ENCODE measurements at regions not wholly inside any gene's neighbourhood (a gene's known extent, or its start where the extent isn't known, plus 50 kb on each side); places are given as distances from the start of the nearest gene placed in this dataset.

- Histone ChIP-seq H3K4me2 (ENCODE audit: insufficient read depth, insufficient read length, low read length) (no peak overlapping the region), H3K9ac (ENCODE audit: extremely low read depth, insufficient read length, low read length) (no peak overlapping the region), H3K14ac (ENCODE audit: insufficient read depth, low read length) (no peak overlapping the region), H3K4me1 (ENCODE audit: insufficient read depth, low read length) (no peaks in the 10 kb centered on the region), H2AFZ (ENCODE audit: low read length) (no peak overlapping the region), H3T11ph (ENCODE audit: low read length) (no peak overlapping the region), H2BK5ac (ENCODE audit: insufficient read length, low read length) (no peak overlapping the region), H3K27me3 (ENCODE audit: insufficient read depth, low read length) (no peaks in the 10 kb centered on the region), H4K91ac (ENCODE audit: insufficient read length, low read depth, low read length) (no peak overlapping the region), H4K20me1 (ENCODE audit: control insufficient read depth, insufficient read depth, insufficient read length) (no peaks in the 10 kb centered on the region), H2BK12ac (ENCODE audit: insufficient read length, low read depth, low read length) (no peak overlapping the region), H2BK120ac (ENCODE audit: low read depth, low read length, poor library complexity, severe bottlenecking) (no peak overlapping the region), H4K5ac (ENCODE audit: insufficient read length, low read depth, low read length) (no peak overlapping the region), H3K18ac (ENCODE audit: insufficient read length, low read depth, low read length) (no peak overlapping the region), H4K8ac (replicated peaks; ENCODE audit: insufficient read length, low read depth, low read length) (no peak overlapping the region), H3K23me2 (ENCODE audit: insufficient read length, low read depth, low read length, poor library complexity, severe bottlenecking) (no peaks in the 10 kb centered on the region), H2BK15ac (ENCODE audit: low read depth, low read length) (no peak overlapping the region), H3K4ac (ENCODE audit: low read depth, low read length) (no peak overlapping the region), H3K9me3 (ENCODE audit: control insufficient read depth, low read depth, low read length) (no peaks in the 10 kb centered on the region), H2AK5ac (ENCODE audit: insufficient read length, low read length) (no peak overlapping the region), H3K56ac (ENCODE audit: insufficient read length, low read depth, low read length) (no peak overlapping the region), H3K79me2 (ENCODE audit: insufficient read depth, low read length) (no peaks in the 10 kb centered on the region), H3K23ac (ENCODE audit: insufficient read length, low read depth, low read length) (no peak overlapping the region), H3K79me1 (ENCODE audit: insufficient read depth, low read depth, low read length, poor library complexity, severe bottlenecking) (no peaks in the 10 kb centered on the region), H2BK20ac (ENCODE audit: low read depth, low read length, poor library complexity, severe bottlenecking) (no peak overlapping the region), H3K27ac (ENCODE audit: insufficient read length, low read depth, low read length) (no peak overlapping the region)
- no peak overlapping the region for H3K4me3 Mint-ChIP-seq
- TF ChIP-seq, protein P1, sequence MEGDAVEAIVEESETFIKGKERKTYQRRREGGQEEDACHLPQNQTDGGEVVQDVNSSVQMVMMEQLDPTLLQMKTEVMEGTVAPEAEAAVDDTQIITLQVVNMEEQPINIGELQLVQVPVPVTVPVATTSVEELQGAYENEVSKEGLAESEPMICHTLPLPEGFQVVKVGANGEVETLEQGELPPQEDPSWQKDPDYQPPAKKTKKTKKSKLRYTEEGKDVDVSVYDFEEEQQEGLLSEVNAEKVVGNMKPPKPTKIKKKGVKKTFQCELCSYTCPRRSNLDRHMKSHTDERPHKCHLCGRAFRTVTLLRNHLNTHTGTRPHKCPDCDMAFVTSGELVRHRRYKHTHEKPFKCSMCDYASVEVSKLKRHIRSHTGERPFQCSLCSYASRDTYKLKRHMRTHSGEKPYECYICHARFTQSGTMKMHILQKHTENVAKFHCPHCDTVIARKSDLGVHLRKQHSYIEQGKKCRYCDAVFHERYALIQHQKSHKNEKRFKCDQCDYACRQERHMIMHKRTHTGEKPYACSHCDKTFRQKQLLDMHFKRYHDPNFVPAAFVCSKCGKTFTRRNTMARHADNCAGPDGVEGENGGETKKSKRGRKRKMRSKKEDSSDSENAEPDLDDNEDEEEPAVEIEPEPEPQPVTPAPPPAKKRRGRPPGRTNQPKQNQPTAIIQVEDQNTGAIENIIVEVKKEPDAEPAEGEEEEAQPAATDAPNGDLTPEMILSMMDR (conservative IDR thresholded peaks at IDR 0.05) = no peak
- peaks cover 0 to 6% (median 2%) of the 10 kb centered on the region in 3 experiments; a peak in 2 of 7 replicates for H3K36me3 Mint-ChIP-seq (ENCODE audit: insufficient read depth in 1 of 3, low read depth in 3 of 3)
- peak overlapping the region in 1 of 3 experiments; percentile 2; a peak in 1 of 7 replicates for H3K27ac Mint-ChIP-seq
- peaks cover 0 to 3% of the 10 kb centered on the region in 2 experiments; a peak in 1 of 5 replicates for H3K9me3 Mint-ChIP-seq
- peaks cover 0 to 21% of the 10 kb centered on the region in 2 experiments; a peak in 2 of 4 replicates for H3K4me1 Mint-ChIP-seq
- no peak for DNase-seq
- no peaks in the 10 kb centered on the region for H3K27me3 Mint-ChIP-seq (ENCODE audit: low read depth)
Measured at GRCh38 chr5:118176146-118176545, 812.2 kb downstream of the DTWD2 start.
